HepG2 (cell line): ENCODE measurements at regions not wholly inside any gene's neighbourhood (a gene's known extent, or its start where the extent isn't known, plus 50 kb on each side); places are given as distances from the start of the nearest gene placed in this dataset.

Experiments used
- ATRX ChIP-seq: sonication (generic); formaldehyde crosslinking; IDR thresholded peaks from 2 replicates; pipeline ENCODE4 v1.4.0; 2020; ENCODE audit warnings: missing genetic modification reagents, borderline replicate concordance
- CTCF ChIP-seq: sonication (generic); formaldehyde crosslinking; IDR thresholded peaks from 2 replicates; pipeline ENCODE4 v1.5.0; 2020; ENCODE audit warnings: mild to moderate bottlenecking, missing genetic modification reagents, moderate library complexity
- EP300 ChIP-seq, 3 experiments: sonication (generic) in 1 of 3; formaldehyde crosslinking in 1 of 3; IDR thresholded peaks; 2 replicates each; pipeline versions ENCODE4 v1.5.1 to v1.6.1; 2011 to 2020; ENCODE audit warnings: low read depth in 2 of 3, low read length in 2 of 3, borderline replicate concordance in 1 of 3, improper control_type of control experiment in 1 of 3, mild to moderate bottlenecking in 1 of 3, missing genetic modification reagents in 1 of 3, moderate library complexity in 1 of 3
- HBP1 ChIP-seq: IDR thresholded peaks from 2 replicates; pipeline ENCODE4 v1.6.1; 2016; ENCODE audit warnings: low read depth, control low read depth
- KAT7 ChIP-seq: IDR thresholded peaks from 2 replicates; pipeline ENCODE4 v1.6.1; 2018; ENCODE audit warnings: borderline replicate concordance, missing compliant biosample characterization
- NFIB ChIP-seq: sonication (generic); formaldehyde crosslinking; IDR thresholded peaks from 2 replicates; pipeline ENCODE4 v1.9.0; 2021; ENCODE audit warnings: missing genetic modification reagents, mild to moderate bottlenecking, borderline replicate concordance
- RAD51 ChIP-seq: fragments of 450-650 bp; IDR thresholded peaks from 2 replicates; pipeline ENCODE4 v1.6.1; 2016; ENCODE audit warnings: borderline replicate concordance
- SAP130 ChIP-seq: IDR thresholded peaks from 2 replicates; pipeline ENCODE4 v1.6.1; 2016; ENCODE audit warnings: low read depth
- SPEN ChIP-seq: sonication (generic); formaldehyde crosslinking; IDR thresholded peaks from 2 replicates; pipeline ENCODE4 v1.5.1; 2020; ENCODE audit warnings: low read depth, mild to moderate bottlenecking, missing genetic modification reagents
- UBTF ChIP-seq: sonication (generic); formaldehyde crosslinking; IDR thresholded peaks from 2 replicates; pipeline ENCODE4 v1.4.0; 2020; ENCODE audit warnings: mild to moderate bottlenecking, missing genetic modification reagents
- XBP1 ChIP-seq: sonication (generic); formaldehyde crosslinking; IDR thresholded peaks from 2 replicates; pipeline ENCODE4 v1.5.0; 2020; ENCODE audit warnings: missing genetic modification reagents
- XRCC5 ChIP-seq: fragments of 200-400 bp; formaldehyde crosslinking; optimal IDR thresholded peaks from 2 replicates; pipeline ENCODE3; 2017; ENCODE audit warnings: mild to moderate bottlenecking, low read length
- ZBTB44 ChIP-seq: sonication (generic); formaldehyde crosslinking; IDR thresholded peaks from 2 replicates; pipeline ENCODE4 v1.4.0; 2020; ENCODE audit warnings: missing genetic modification reagents
- ZBTB46 ChIP-seq: sonication (generic); formaldehyde crosslinking; IDR thresholded peaks from 2 replicates; pipeline ENCODE4 v1.4.0; 2020; ENCODE audit warnings: mild to moderate bottlenecking, missing genetic modification reagents, borderline replicate concordance
- ZEB1 ChIP-seq: IDR thresholded peaks from 2 replicates; pipeline ENCODE4 v1.6.1; 2012; ENCODE audit warnings: mild to moderate bottlenecking, low read depth, inconsistent platforms; ENCODE audit not compliant: insufficient replicate concordance
- ZNF292 ChIP-seq: sonication (generic); formaldehyde crosslinking; IDR thresholded peaks from 2 replicates; pipeline ENCODE4 v1.8.1; 2022; ENCODE audit warnings: mild to moderate bottlenecking, low read depth, missing genetic modification reagents, borderline replicate concordance
- ZNF432 ChIP-seq: sonication (generic); formaldehyde crosslinking; IDR thresholded peaks from 2 replicates; pipeline ENCODE4 v1.5.0; 2020; ENCODE audit warnings: missing genetic modification reagents, mild to moderate bottlenecking, borderline replicate concordance
- ZNF501 ChIP-seq: sonication (generic); formaldehyde crosslinking; IDR thresholded peaks from 2 replicates; pipeline ENCODE4 v1.5.1; 2020; ENCODE audit warnings: mild to moderate bottlenecking, moderate library complexity, missing genetic modification reagents
- ZNF567 ChIP-seq: sonication (generic); formaldehyde crosslinking; IDR thresholded peaks from 2 replicates; pipeline ENCODE4 v1.8.1; 2023; ENCODE audit warnings: mild to moderate bottlenecking, missing genetic modification reagents, borderline replicate concordance
- ZNF605 ChIP-seq: sonication (generic); formaldehyde crosslinking; IDR thresholded peaks from 2 replicates; pipeline ENCODE4 v1.8.0; 2022; ENCODE audit warnings: mild to moderate bottlenecking, missing genetic modification reagents
- ZNF749 ChIP-seq: sonication (generic); formaldehyde crosslinking; IDR thresholded peaks from 2 replicates; pipeline ENCODE4 v1.8.0; 2022; ENCODE audit warnings: mild to moderate bottlenecking, missing genetic modification reagents, moderate library complexity, borderline replicate concordance

- TF ChIP-seq ZNF605 (CRISPR knock-in tag) = no peak
- no peak for TF ChIP-seq CTCF (CRISPR knock-in tag)
- TF ChIP-seq ATRX = no peak
- peak; percentile 46; the same call in 1 of the 2 replicates for TF ChIP-seq ZNF292
- TF ChIP-seq ZBTB46 (CRISPR knock-in tag) = no peak
- no peak for TF ChIP-seq UBTF (CRISPR knock-in tag)
- TF ChIP-seq ZEB1 = no peak
- TF ChIP-seq RAD51 = no peak
- no peak for TF ChIP-seq ZNF432 (CRISPR knock-in tag)
- TF ChIP-seq ZBTB44 (CRISPR knock-in tag) = no peak
- TF ChIP-seq EP300 (IDR thresholded peaks at IDR 0.05; ENCODE audit: low read depth in 2 of 2, low read length in 2 of 2) = peak in 1 of 2 experiments; percentile 82; a peak in 2 of 4 replicates
- TF ChIP-seq EP300 (CRISPR knock-in tag; IDR thresholded peaks at IDR 0.05; ENCODE audit: borderline replicate concordance) = peak; percentile 54; the same call in 1 of the 2 replicates
- no peak for TF ChIP-seq ZNF749 (CRISPR knock-in tag)
- no peak for TF ChIP-seq NFIB (CRISPR knock-in tag)
- no peak for TF ChIP-seq ZNF501
- TF ChIP-seq XBP1 (CRISPR knock-in tag) = no peak
- no peak for TF ChIP-seq XRCC5
- no peak for TF ChIP-seq HBP1
- 0 out of 2 replicates have a peak, but pooled peaks have one; percentile 56 for TF ChIP-seq SAP130 (CRISPR knock-in tag)
- TF ChIP-seq SPEN (CRISPR knock-in tag) = no peak
- no peak for TF ChIP-seq ZNF567 (CRISPR knock-in tag)
- no peak for TF ChIP-seq KAT7 (CRISPR knock-in tag)
Measured at GRCh38 chr20:16119909-16120308, 453.3 kb downstream of the KIF16B start (continued).
